NOMO-1 treated with dmso at 0.1 percent for 144 hours (cell line): ENCODE measurements at regions not wholly inside any gene's neighbourhood (a gene's known extent, or its start where the extent isn't known, plus 50 kb on each side); places are given as distances from the start of the nearest gene placed in this dataset.
A peak's percentile ranks its signal among the peaks of the same experiment; 100 is the strongest.

ENCODE experiments used
- DNase-seq: peaks from one replicate; lab custom pipeline; 2025; ENCODE audit not compliant: unreplicated experiment; lab: John Stamatoyannopoulos, UW

DNA sequence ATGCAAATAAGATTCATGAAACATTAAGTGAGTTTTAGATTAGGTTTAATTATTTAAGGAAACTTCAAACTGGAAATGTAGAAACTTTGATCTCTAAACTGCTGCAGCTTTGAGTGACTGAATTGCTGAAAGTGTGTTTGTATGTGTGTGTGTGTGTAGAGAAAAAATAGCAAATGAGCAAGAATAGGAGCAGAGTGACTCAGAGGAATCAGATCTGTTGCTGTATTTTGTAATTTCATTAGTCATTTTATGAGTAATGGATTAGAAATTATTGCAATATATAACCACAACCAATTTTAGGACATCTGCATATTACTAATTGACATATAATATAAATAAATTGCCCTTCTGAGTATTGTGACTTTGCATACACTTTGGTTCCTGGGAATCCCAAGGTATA lies 52.8 kb upstream of the SLC9A9 start:
- no peak for DNase-seq

DNA sequence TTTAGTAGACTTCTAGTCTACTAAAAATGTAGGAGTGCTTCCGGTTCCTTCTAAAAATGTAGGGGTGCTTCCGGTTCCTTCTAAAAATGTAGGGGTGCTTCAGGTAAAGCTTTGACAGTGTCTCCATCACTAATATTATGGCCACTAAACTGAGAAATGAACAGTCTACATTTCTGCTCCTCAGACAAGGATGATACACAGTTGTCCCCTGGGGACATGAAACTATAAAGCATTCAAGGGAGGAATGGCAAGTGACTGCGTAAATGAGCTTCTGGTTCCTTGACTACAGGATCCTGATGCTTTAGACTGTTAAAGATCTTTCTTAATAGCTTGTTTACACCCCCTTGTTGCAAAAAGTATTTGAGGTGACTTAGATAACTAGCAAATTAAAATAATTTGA lies 53.9 kb upstream of the SLC9A9 start:
- DNase-seq, result no peak

DNA sequence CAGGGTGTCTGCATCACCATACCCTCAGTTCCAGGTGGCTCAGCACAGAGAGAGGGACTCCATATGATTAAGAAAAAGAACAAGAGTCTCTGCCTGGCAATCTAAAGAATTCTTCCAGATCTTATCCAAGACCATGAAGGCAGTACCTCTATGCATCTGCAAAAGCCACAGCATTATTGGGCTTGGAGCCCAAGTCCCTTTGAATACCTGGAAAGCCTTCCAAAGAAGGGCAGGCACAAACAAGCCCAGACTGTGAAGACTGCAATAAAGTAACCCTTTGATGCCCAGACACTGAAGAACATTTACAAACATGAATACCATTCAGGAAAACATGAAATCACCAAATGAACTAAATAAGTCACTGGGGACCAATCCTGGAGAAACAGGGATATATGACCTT lies 60.9 kb upstream of the DIPK2A start:
- no peak for DNase-seq

DNA sequence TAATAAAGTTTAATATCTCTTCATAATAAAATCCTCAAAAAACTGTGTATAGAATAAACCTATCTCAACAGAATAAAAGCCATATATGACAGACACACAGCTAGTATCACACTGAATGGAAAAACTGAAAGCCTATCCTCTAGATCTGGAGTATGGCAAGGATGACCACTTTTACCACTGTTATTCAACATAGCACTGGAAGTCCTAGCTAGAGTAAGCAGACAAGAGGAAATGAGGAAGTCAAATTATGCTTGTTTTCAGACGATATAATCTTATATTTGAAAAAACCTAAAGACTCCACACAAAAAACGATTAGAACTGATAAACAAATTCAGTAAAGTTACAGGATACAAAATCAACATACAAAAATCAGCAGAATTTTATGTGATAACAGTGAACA lies 57.4 kb upstream of the DIPK2A start:
- DNase-seq, result no peak

DNA sequence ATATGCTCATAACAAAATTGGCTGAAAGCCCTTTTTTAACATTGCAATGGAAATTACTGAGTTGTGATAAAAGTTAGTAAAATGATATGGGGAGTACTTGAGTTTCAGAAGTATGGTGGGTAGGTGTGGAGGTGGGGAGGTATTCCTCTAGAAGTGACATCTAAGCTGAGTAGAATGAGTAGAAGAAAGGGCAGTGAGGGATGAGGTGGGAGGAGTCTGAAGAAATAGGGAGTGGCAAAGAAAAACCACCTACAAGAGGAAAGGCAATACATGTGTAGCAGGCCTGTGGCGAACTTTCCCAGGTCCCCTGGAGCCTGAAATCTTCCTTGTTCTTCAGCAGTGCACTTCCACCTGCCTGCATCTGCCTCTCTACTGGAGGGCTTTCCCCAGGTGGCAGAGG lies 52.8 kb upstream of the DIPK2A start:
- no peak for DNase-seq

DNA sequence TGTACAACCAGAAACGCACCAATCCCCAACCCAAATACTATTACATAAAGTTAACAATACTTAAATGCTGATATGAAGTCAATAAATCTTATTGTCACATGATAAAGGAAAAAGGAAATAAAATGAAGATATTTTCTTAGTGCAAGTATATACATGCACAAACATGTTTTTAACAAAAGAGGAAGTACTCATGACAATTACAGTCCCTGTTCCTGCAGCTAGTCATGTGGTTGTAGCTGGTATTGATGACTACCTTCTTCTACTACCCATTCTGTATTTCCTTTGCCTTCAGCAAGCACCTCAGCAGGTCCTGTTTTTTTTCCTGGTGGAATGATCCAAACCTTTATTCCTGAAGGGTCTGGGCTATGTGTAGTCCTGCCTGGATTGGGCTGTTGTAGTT lies 50.4 kb upstream of the DIPK2A start:
- peak; percentile 70 for DNase-seq
